HG03095 (cell line): ENCODE measurements at regions not wholly inside any gene's neighbourhood (a gene's known extent, or its start where the extent isn't known, plus 50 kb on each side); places are given as distances from the start of the nearest gene placed in this dataset.
A peak's percentile ranks its signal among the peaks of the same experiment; 100 is the strongest.
"Not testable (repeated sequence)": the region's sequence is repeated elsewhere in the genome, so short reads cannot be mapped to it uniquely, and the experiment has no call there.

Source experiments
- ATAC-seq: cut with Tn5 transposase; IDR thresholded peaks from one replicate; pipeline ENCODE4 v1.9.1; 2021; ENCODE audit warnings: moderate library complexity; ENCODE audit not compliant: unreplicated experiment

GRCh38 chr14:89534902-89535685 is 118.1 kb upstream of the FOXN3 start:
- ATAC-seq: no peak

- no peak for ATAC-seq
Measured at GRCh38 chr14:89533766-89534165, 116.7 kb upstream of the FOXN3 start.

GRCh38 chr14:89533136-89533535 is 116.1 kb upstream of the FOXN3 start:
- ATAC-seq: no peak

GRCh38 chr14:89531661-89532335 is 114.8 kb upstream of the FOXN3 start:
- no peak for ATAC-seq

GRCh38 chr14:89524990-89525667 is 108.1 kb upstream of the FOXN3 start:
- no peak for ATAC-seq

GRCh38 chr14:89524412-89524811 is 107.4 kb upstream of the FOXN3 start:
- ATAC-seq: no peak

- ATAC-seq: no peak
Measured at GRCh38 chr14:89521988-89522387, 105.0 kb upstream of the FOXN3 start.

GRCh38 chr14:89519040-89519439 is 102.0 kb upstream of the FOXN3 start:
- no peak for ATAC-seq

GRCh38 chr14:89516173-89516572 is 99.1 kb upstream of the FOXN3 start:
- no peak for ATAC-seq

- ATAC-seq: no peak
Measured at GRCh38 chr14:89514601-89515000, 97.6 kb upstream of the FOXN3 start.

- ATAC-seq: no peak
Measured at GRCh38 chr14:89509891-89510290, 92.9 kb upstream of the FOXN3 start.

- ATAC-seq: no peak
Measured at GRCh38 chr14:89508863-89509262, 91.8 kb upstream of the FOXN3 start.

- ATAC-seq: no peak
Measured at GRCh38 chr14:89507926-89508460, 91.0 kb upstream of the FOXN3 start.

- no peak for ATAC-seq
Measured at GRCh38 chr14:89507521-89507920, 90.5 kb upstream of the FOXN3 start.

GRCh38 chr14:89506891-89507452 is 89.9 kb upstream of the FOXN3 start:
- not testable (repeated sequence) for ATAC-seq

GRCh38 chr14:89504602-89505313 is 87.7 kb upstream of the FOXN3 start:
- ATAC-seq: no peak

GRCh38 chr14:89504091-89504490 is 87.1 kb upstream of the FOXN3 start:
- ATAC-seq: no peak

- peak; percentile 62 for ATAC-seq
Measured at GRCh38 chr14:89503431-89503996, 86.5 kb upstream of the FOXN3 start.

- ATAC-seq: no peak
Measured at GRCh38 chr14:89502966-89503365, 85.9 kb upstream of the FOXN3 start.

- ATAC-seq: no peak
Measured at GRCh38 chr14:89501381-89501780, 84.3 kb upstream of the FOXN3 start.
